Hematopoietic multipotent progenitor cell treated with erythropoietin and hydrocortisone succinate and interleukin-3 and kit ligand, for 15 days (in vitro differentiated cells): ENCODE measurements at regions not wholly inside any gene's neighbourhood (a gene's known extent, or its start where the extent isn't known, plus 50 kb on each side); places are given as distances from the start of the nearest gene placed in this dataset.

Experiments
- DNase-seq: peaks from one replicate; pipeline ENCODE4 v3.0.0-alpha.2; 2015; ENCODE audit warnings: low spot score

- no peak for DNase-seq
Measured at GRCh38 chr5:149441986-149442385, 62.9 kb upstream of the IL17B start.

- DNase-seq: no peak
Measured at GRCh38 chr5:149441194-149441753, 62.2 kb upstream of the IL17B start.

DNA sequence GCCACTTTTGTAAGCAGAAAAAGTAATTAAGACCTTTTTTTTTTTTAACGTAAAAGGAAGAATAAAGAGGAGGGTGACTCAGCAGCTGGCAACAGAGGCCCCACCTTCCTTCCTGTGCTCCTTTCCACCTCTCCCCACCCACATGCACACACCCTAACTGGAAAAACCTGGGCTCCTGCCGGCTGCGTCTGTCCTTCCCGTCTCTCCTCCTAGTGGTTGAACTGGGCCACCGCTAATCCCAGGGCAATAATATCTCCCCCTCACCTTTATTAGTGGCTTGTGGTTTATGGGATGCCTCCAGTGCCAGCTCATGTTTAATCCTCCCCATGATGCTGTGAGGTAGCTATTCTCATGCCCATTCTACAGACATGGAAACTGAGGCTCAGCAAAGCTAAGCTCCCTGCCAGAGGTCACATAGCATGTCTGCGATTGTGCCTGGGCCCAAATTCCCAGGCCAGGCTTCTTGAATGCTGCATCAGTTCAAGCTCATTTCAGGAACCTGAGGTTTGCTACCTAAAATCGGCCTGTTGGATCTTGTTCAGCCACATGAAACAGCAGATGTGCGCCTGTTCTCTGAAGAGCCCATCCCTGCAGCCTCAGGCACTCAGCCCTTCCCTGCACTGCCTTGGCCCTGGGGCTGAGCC is 60.9 kb upstream of the IL17B start:
- no peak for DNase-seq

DNA sequence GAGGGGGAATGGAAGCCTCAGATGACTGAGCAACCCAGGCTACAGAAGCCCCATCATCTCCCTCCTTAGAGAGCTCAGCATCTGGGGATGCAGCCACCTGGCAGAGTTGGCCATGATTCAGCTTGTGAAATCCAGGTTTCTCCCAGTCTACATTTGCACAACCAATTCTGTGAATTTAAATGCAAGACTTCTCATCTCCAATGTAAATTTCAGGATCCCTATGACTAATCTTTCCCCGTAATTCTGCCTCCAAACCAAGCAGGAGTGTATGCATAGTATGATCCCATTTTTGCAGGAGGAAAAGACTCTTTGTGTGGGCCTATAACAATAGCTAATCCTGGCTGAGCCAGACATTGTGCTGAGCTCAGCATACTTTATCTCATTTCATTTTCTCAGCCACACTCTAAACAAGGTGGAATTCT is 59.6 kb upstream of the IL17B start:
- no peak for DNase-seq

- DNase-seq: no peak
Measured at GRCh38 chr5:149438281-149438680, 59.2 kb upstream of the IL17B start.

- DNase-seq: no peak
Measured at GRCh38 chr5:149437391-149438040, 58.4 kb upstream of the IL17B start.

DNA sequence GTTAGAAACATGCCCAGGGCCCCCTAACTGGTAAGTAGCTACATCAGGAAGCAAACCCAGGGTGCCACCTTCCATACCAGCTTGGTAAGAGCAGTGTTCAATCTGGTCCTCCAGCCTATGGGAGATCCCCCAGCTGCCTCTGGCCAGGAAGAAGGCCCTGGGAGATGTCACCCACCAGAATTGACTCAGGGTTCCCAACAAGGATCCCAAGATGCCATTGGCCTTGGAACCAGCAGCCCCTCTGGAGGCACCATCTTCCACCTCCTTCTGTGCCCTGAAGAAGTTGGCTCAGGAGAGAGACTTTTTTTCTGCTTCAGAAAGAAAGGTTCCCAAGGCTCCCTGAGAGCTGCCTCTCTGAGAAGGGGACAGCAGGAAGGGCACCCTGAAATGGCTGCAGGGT is 56.6 kb upstream of the IL17B start:
- DNase-seq: no peak

DNA sequence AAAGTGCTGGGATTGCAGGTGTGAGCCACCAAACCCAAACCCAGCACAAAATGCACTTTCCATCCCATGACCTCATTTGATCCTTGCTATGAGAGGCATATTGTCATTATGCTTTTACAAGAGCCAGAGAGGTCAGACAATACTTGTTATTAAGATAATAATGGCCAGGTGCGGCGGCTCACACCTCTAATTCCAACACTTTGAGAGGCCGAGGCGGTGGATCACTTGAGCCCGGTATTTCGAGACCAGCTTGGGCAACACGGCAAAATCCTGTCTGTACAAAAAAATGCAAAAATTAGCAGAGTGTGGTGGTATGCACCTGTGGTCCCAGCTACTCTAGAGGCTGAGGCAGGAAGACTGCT is 55.9 kb upstream of the IL17B start:
- DNase-seq: no peak

- DNase-seq: peak; percentile 58
Measured at GRCh38 chr5:149434162-149435014, 55.3 kb upstream of the IL17B start.

GRCh38 chr5:149433524-149434131 is 54.5 kb upstream of the IL17B start:
- no peak for DNase-seq

DNA sequence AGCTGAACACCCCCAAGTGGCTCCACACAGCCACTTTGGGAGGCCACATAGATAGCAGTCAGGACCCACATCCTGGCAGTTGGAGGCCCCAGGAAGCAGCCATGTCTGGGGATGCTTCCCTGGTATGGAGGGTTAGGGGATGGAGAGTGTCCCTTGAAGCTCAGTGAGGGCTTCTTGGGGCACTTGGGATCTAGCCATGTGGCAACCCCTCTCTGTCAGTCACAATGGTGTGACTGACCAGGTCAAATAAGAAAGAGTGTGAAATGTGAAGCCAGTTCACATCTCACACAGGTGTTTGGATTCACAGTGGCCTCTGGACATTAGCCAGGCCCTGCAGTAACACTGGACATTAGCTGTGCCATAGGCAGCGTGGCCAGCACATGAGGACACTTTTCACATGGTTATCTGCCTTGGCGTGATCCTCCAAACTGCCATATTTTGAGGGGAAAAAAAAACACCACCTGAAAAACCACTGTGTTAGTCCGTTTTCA is 53.9 kb upstream of the IL17B start:
- no peak for DNase-seq

DNA sequence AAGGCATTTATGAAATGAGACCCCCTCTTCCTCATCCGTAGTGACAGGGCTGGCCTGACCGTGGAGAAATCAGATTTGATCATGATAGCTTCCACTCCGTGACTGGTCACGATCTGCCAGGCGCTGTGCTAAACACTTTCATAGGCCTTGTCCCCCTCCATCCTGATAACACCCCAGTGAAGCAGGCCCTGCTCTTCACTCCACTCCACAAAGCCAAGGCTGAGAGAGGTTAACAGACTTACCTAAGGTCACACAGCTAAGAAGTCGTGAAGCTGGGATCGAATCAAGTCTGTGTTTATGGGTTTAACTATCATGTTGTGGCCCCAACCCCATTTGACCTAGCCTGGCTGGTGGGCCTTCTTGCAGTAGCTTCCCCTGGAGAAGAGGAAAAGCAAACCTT is 53.3 kb upstream of the IL17B start:
- DNase-seq: no peak

DNA sequence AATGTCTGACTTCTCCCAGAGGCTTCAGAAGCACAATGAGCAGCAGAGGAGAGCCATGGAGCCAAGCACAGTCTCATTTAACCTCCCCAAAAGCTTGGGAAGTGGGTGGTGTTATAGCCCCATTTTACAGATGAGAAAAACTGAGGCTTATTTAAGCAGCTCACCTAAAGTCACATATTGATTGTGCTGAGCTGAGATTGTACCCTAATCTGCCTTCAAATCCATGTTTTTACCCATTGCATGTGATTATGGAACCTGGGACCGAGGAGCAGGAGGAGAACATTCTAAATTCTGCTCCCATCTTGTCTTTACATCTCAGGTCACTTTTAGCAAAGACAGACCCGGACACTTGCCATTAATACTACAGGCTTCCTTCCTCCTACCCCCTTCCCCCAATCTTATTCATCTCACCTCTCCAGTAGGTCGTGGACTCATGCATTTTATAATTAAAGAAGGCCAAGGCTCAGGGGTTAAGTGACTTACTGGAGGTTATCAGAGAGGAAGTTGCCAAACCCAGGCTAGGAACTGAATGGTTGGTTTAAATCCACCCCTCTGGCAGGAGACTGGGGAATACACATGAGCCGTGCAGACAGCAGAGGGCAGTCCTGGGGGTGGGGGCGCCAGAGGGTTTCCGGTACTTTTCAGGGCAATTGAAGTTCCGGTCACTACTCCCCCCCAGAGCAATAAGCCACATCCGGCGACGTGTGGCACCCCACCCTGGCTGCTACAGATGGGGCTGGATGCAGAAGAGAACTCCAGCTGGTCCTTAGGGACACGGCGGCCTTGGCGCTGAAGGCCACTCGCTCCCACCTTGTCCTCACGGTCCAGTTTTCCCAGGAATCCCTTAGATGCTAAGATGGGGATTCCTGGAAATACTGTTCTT is 51.0 kb upstream of the IL17B start:
- DNase-seq: no peak
